ENCODE measurements at regions not wholly inside any gene's neighbourhood (a gene's known extent, or its start where the extent isn't known, plus 50 kb on each side); places are given as distances from the start of the nearest gene placed in this dataset.

- no peak for FAIRE-seq
Measured at GRCh38 chr1:96207936-96208335, 513.6 kb upstream of the PTBP2 start.

DNA sequence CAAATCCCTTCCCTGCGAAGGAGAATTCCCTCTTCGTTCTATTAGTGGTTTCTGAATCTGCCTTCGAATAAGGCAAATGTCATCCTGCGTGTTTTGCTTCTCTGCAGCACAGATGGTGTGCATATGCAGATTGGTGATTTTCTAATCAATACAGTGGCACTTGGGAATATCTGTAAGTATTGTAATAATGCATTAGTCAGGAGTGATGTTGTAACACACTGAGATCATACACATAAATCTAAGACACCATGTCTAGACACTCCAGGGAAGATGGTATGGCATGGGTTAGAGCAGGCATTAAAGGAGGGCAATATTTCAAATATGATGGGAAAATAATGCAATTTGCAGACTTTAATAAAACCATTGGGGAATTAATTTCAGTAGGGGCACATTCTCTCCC lies 513.2 kb upstream of the PTBP2 start:
- Histone ChIP-seq H3K4me1 (ENCODE audit: insufficient read depth, low read length) (no peaks in the 10 kb centered on the region), H3K36me3 (ENCODE audit: insufficient read depth, low read length) (no peaks in the 10 kb centered on the region), H4K20me1 (ENCODE audit: insufficient read depth, low read length) (no peaks in the 10 kb centered on the region), H3K27me3 (ENCODE audit: insufficient read depth, low read length) (no peaks in the 10 kb centered on the region), H3K9me3 (ENCODE audit: insufficient read depth, low read depth, low read length) (no peaks in the 10 kb centered on the region), H3K79me2 (ENCODE audit: insufficient read depth, low read length) (no peaks in the 10 kb centered on the region), H3K4me3 (ENCODE audit: insufficient read depth, low read depth, low read length) (no peak overlapping the region), H3K4me2 (ENCODE audit: low read length) (no peak overlapping the region), H2AFZ (ENCODE audit: low read depth, low read length) (no peak overlapping the region), H3K27ac (ENCODE audit: low read depth, low read length) (no peak overlapping the region), H3K9ac (ENCODE audit: low read length) (no peak overlapping the region)
- Mint-ChIP-seq H3K4me3 (ENCODE audit: unreplicated experiment) (no peak overlapping the region), H3K9me3 (ENCODE audit: unreplicated experiment) (no peaks in the 10 kb centered on the region), H3K27me3 (ENCODE audit: low read depth, unreplicated experiment) (peaks cover 2% of the 10 kb centered on the region), H3K36me3 (ENCODE audit: low read depth, unreplicated experiment) (no peaks in the 10 kb centered on the region), H3K27ac (ENCODE audit: unreplicated experiment) (no peak overlapping the region), H3K4me1 (ENCODE audit: low read depth, unreplicated experiment) (no peaks in the 10 kb centered on the region)
- FAIRE-seq (no peak), DNase-seq (ENCODE audit: low read depth) (no peak)
- no peak for TF ChIP-seq EZH2 (IDR thresholded peaks at IDR 0.05; ENCODE audit: insufficient read depth, low read length)
- no peak for TF ChIP-seq CTCF (IDR thresholded peaks at IDR 0.05; ENCODE audit: insufficient read depth, low read depth, low read length)

More at GRCh38 chr1:96207936-96208335, 513.6 kb upstream of the PTBP2 start:
- Mint-ChIP-seq H3K4me1 (ENCODE audit: low read depth, unreplicated experiment) (no peaks in the 10 kb centered on the region), H3K27ac (ENCODE audit: unreplicated experiment) (no peak overlapping the region), H3K4me3 (ENCODE audit: unreplicated experiment) (no peak overlapping the region), H3K27me3 (ENCODE audit: low read depth, unreplicated experiment) (peaks cover 2% of the 10 kb centered on the region), H3K9me3 (ENCODE audit: unreplicated experiment) (no peaks in the 10 kb centered on the region), H3K36me3 (ENCODE audit: low read depth, unreplicated experiment) (no peaks in the 10 kb centered on the region)
- Histone ChIP-seq H3K4me1 (ENCODE audit: insufficient read depth, low read length) (no peaks in the 10 kb centered on the region), H3K4me3 (ENCODE audit: insufficient read depth, low read depth, low read length) (no peak overlapping the region), H3K36me3 (ENCODE audit: insufficient read depth, low read length) (no peaks in the 10 kb centered on the region), H3K9me3 (ENCODE audit: insufficient read depth, low read depth, low read length) (no peaks in the 10 kb centered on the region), H2AFZ (ENCODE audit: low read depth, low read length) (no peak overlapping the region), H4K20me1 (ENCODE audit: insufficient read depth, low read length) (no peaks in the 10 kb centered on the region), H3K79me2 (ENCODE audit: insufficient read depth, low read length) (no peaks in the 10 kb centered on the region), H3K27ac (ENCODE audit: low read depth, low read length) (no peak overlapping the region), H3K9ac (ENCODE audit: low read length) (no peak overlapping the region), H3K27me3 (ENCODE audit: insufficient read depth, low read length) (no peaks in the 10 kb centered on the region), H3K4me2 (ENCODE audit: low read length) (no peak overlapping the region)
- DNase-seq (ENCODE audit: low read depth), result no peak
- no peak for TF ChIP-seq EZH2 (IDR thresholded peaks at IDR 0.05; ENCODE audit: insufficient read depth, low read length)
- no peak for TF ChIP-seq CTCF (IDR thresholded peaks at IDR 0.05; ENCODE audit: insufficient read depth, low read depth, low read length)

DNA sequence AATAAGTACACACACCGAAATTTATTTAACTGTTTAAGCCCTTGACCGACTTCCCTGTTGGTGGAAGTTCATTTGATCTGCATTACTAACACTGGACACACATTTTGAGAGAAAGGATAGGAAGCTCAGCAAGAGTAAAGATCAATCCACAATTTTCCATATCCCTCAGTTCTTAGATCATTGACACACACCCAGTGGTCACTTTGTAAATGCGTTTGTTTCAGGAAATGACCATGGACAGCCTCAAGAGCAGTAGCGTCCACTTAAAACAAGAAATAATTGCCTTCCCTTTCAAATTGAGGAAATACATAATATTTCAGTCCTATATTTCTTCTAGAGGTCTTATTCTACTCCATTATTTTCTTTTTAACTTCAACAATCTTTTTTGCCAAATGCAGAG lies 511.5 kb upstream of the PTBP2 start:
- Mint-ChIP-seq H3K36me3 (ENCODE audit: low read depth, unreplicated experiment) (no peaks in the 10 kb centered on the region), H3K9me3 (ENCODE audit: unreplicated experiment) (no peaks in the 10 kb centered on the region), H3K4me3 (ENCODE audit: unreplicated experiment) (no peak overlapping the region), H3K4me1 (ENCODE audit: low read depth, unreplicated experiment) (no peaks in the 10 kb centered on the region), H3K27ac (ENCODE audit: unreplicated experiment) (no peak overlapping the region), H3K27me3 (ENCODE audit: low read depth, unreplicated experiment) (peaks cover 2% of the 10 kb centered on the region)
- no peaks in the 10 kb centered on the region for H3K9me3 ChIP-seq (ENCODE audit: insufficient read depth, low read depth, low read length)
- no peak overlapping the region for H3K27ac ChIP-seq (ENCODE audit: low read depth, low read length)
- H3K4me1 ChIP-seq (ENCODE audit: insufficient read depth, low read length), result no peaks in the 10 kb centered on the region
- H4K20me1 ChIP-seq (ENCODE audit: insufficient read depth, low read length), result no peaks in the 10 kb centered on the region
- H2AFZ ChIP-seq (ENCODE audit: low read depth, low read length), result no peak overlapping the region
- no peak for TF ChIP-seq CTCF (IDR thresholded peaks at IDR 0.05; ENCODE audit: insufficient read depth, low read depth, low read length)
- TF ChIP-seq EZH2 (IDR thresholded peaks at IDR 0.05; ENCODE audit: insufficient read depth, low read length), result no peak
- no peak for FAIRE-seq
- H3K36me3 ChIP-seq (ENCODE audit: insufficient read depth, low read length), result no peaks in the 10 kb centered on the region
- H3K27me3 ChIP-seq (ENCODE audit: insufficient read depth, low read length), result no peaks in the 10 kb centered on the region
- H3K79me2 ChIP-seq (ENCODE audit: insufficient read depth, low read length), result no peaks in the 10 kb centered on the region
- no peak overlapping the region for H3K9ac ChIP-seq (ENCODE audit: low read length)
- H3K4me2 ChIP-seq (ENCODE audit: low read length), result no peak overlapping the region
- H3K4me3 ChIP-seq (ENCODE audit: insufficient read depth, low read depth, low read length), result no peak overlapping the region
- no peak for DNase-seq (ENCODE audit: low read depth)

Measured in astrocyte (in vitro differentiated cells and primary cell).